Prostate gland (tissue), 2 donors: ENCODE measurements at regions not wholly inside any gene's neighbourhood (a gene's known extent, or its start where the extent isn't known, plus 50 kb on each side); places are given as distances from the start of the nearest gene placed in this dataset.
"Not testable (repeated sequence)": the region's sequence is repeated elsewhere in the genome, so short reads cannot be mapped to it uniquely, and the experiment has no call there.

ENCODE experiments used
- DNase-seq: peaks from one replicate; pipeline ENCODE4 v3.0.0-alpha.2; 2019; ENCODE audit warnings: low spot score
- H3K27ac ChIP-seq, 2 donors: fragments of 200-600 bp; sonication (generic); 2 replicates each; pipeline ENCODE4 v1.5.1; 2017 to 2019
- H3K27me3 ChIP-seq: fragments of 200-600 bp; sonication (generic); replicated peaks from 2 replicates; pipeline ENCODE4 v1.5.1; 2019; ENCODE audit not compliant: insufficient read depth
- H3K36me3 ChIP-seq, 2 donors: fragments of 200-600 bp; sonication (generic); 1 replicate in 1 of 2; 2 replicates in 1 of 2; pipeline versions ENCODE4 v1.5.1 to v1.8.1; 2017 to 2019
- H3K4me1 ChIP-seq: fragments of 200-600 bp; sonication (generic); replicated peaks from 2 replicates; pipeline ENCODE4 v1.5.1; 2019
- H3K4me3 ChIP-seq, 2 donors: fragments of 200-600 bp; sonication (generic); 2 replicates each; pipeline ENCODE4 v1.5.1; 2017 to 2019
- H3K9me3 ChIP-seq: fragments of 200-600 bp; sonication (generic); 2 replicates; pipeline ENCODE4 v1.5.1; 2017
- POLR2A ChIP-seq: fragments of 450-650 bp; IDR thresholded peaks from one replicate; pipeline ENCODE4 v1.6.1; 2016; ENCODE audit warnings: antibody characterized with exemption, mild to moderate bottlenecking
- POLR2AphosphoS5 ChIP-seq: sonication (generic); formaldehyde crosslinking; IDR thresholded peaks from one replicate; pipeline ENCODE4 v1.6.1; 2017; ENCODE audit warnings: antibody characterized with exemption
- WGBS: methylation state at CpG from one replicate; pipeline ENCODE4 v1.1.5; 2018; 5-methylcytosine and 5-hydroxymethylcytosine counted together
- intact Hi-C: fragments of 100-400 bp; cut with DNase I; formaldehyde crosslinking; loops from one replicate; pipeline ENCODE4 v1.14.2; 2022
- TF ChIP-seq, protein P1 (sequence below), 4 experiments: fragments of 200-600 bp in 2 of 4; fragments of 450-650 bp in 2 of 4; sonication (generic) in 2 of 4; IDR thresholded peaks; 1 replicate in 3 of 4; 2 replicates in 1 of 4; pipeline ENCODE4 v1.5.1; 2016 to 2019; ENCODE audit warnings: antibody characterized with exemption in 4 of 4, mild to moderate bottlenecking in 2 of 4, moderate library complexity in 2 of 4

DNA sequence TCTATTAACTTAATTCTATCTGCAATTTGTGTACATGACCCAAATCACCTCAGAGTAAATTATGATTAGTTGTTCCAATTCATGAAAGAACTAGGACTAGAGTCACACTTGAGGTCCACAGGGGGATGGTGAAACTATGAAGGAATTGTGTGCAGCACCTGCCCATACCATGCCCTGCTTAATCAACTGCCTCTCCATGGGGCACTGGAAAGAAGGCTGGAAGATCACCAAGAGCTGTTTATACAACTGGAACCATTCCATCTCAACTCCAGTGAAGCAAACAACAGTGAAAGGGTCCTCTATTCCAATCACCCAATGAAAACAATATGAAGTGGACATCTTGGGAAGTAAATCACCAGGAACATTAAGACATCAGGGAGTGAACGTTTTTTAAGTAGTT lies 98.7 kb upstream of the SEMA3D start:
- intact Hi-C loops = no loop called here
- H3K9me3 ChIP-seq = no peaks in the 10 kb centered on the region
- H3K36me3 ChIP-seq = no peaks in the 10 kb centered on the region
- no peaks in the 10 kb centered on the region for H3K27me3 ChIP-seq
- no peak for TF ChIP-seq POLR2A
- TF ChIP-seq, protein P1, sequence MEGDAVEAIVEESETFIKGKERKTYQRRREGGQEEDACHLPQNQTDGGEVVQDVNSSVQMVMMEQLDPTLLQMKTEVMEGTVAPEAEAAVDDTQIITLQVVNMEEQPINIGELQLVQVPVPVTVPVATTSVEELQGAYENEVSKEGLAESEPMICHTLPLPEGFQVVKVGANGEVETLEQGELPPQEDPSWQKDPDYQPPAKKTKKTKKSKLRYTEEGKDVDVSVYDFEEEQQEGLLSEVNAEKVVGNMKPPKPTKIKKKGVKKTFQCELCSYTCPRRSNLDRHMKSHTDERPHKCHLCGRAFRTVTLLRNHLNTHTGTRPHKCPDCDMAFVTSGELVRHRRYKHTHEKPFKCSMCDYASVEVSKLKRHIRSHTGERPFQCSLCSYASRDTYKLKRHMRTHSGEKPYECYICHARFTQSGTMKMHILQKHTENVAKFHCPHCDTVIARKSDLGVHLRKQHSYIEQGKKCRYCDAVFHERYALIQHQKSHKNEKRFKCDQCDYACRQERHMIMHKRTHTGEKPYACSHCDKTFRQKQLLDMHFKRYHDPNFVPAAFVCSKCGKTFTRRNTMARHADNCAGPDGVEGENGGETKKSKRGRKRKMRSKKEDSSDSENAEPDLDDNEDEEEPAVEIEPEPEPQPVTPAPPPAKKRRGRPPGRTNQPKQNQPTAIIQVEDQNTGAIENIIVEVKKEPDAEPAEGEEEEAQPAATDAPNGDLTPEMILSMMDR (IDR thresholded peaks at IDR 0.05) = no peak
- TF ChIP-seq POLR2AphosphoS5 = no peak
- no peak overlapping the region for H3K27ac ChIP-seq
- 50% methylated on average over 1 of the region's 1 CpG for WGBS
- no peaks in the 10 kb centered on the region for H3K4me1 ChIP-seq
- H3K4me3 ChIP-seq = no peak overlapping the region
- no peak for DNase-seq

DNA sequence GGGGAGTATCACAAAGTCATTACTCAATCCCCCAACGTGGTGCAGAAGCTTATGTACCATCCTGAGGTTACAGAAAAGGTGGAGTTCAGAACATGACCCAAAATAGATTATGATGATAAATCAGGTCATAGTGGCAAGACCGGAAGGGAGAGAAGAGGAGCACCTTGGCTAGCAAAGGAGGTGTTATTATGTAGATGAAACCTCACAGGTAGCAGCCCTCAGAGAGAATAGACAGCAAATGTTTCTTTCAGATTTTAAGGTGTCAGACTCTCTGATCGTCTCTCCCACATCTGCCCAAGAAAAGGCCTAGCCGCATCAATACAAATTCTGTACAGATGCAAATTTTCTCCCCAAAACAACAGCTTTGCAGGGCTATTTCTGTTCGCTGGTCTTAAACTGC lies 88.3 kb upstream of the SEMA3D start:
- no peaks in the 10 kb centered on the region for H3K9me3 ChIP-seq
- TF ChIP-seq, protein P1 (IDR thresholded peaks at IDR 0.05) = no peak
- no peak for TF ChIP-seq POLR2A
- no peak for TF ChIP-seq POLR2AphosphoS5
- no peak overlapping the region for H3K4me3 ChIP-seq
- no peaks in the 10 kb centered on the region for H3K4me1 ChIP-seq
- no peak for DNase-seq
- no peak overlapping the region for H3K27ac ChIP-seq
- no peaks in the 10 kb centered on the region for H3K27me3 ChIP-seq
- 84% methylated on average over 5 of the region's 5 CpGs for WGBS
- intact Hi-C loops = no loop called here
- H3K36me3 ChIP-seq = no peaks in the 10 kb centered on the region

DNA sequence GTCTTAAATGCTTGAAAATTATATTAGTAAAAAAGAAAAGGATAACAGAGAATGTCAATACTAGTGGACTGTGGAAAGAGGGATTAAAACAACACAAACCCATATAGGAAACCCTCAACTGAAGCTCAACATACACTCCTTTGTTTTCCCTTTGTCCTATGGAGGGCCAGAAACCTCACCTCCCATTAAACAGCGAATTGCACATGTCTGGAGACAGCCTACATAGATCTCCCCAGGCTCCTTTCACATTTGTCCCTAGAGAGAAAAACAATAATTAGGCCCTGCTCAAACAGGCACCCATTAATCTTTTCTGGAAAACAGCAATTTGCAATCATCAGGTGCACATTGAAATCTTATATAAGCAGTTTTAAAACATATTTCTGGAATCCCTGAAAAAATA lies 87.6 kb upstream of the SEMA3D start:
- WGBS = 65% methylated on average over 1 of the region's 1 CpG
- DNase-seq = no peak
- intact Hi-C loops = no loop called here
- H3K27me3 ChIP-seq = no peaks in the 10 kb centered on the region
- no peaks in the 10 kb centered on the region for H3K4me1 ChIP-seq
- H3K27ac ChIP-seq = no peak overlapping the region
- H3K36me3 ChIP-seq = no peaks in the 10 kb centered on the region
- TF ChIP-seq POLR2A = no peak
- TF ChIP-seq, protein P1 (IDR thresholded peaks at IDR 0.05) = no peak
- no peak for TF ChIP-seq POLR2AphosphoS5
- no peak overlapping the region for H3K4me3 ChIP-seq
- no peaks in the 10 kb centered on the region for H3K9me3 ChIP-seq

DNA sequence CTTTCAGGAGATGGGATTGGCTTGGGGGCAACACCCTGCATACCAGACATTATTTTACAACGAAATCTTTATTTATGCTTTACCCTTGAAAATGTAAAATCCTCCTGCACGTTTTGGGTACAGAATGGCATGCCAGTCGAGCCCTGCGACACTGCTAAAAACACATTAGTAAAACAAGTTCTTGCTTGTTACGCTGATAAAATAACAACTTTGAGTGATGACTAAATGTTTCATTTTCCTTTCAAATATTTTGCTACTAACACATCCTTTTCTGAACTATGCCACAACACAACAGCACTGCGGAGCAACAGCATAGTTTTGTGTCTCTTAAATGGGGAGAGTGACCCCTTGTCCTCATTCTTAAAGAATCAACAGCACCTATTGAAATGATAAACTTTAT lies 76.0 kb upstream of the SEMA3D start:
- Histone ChIP-seq H3K4me1 (no peaks in the 10 kb centered on the region), H3K4me3 (no peak overlapping the region), H3K27ac (no peak overlapping the region), H3K27me3 (no peaks in the 10 kb centered on the region), H3K36me3 (no peaks in the 10 kb centered on the region), H3K9me3 (no peaks in the 10 kb centered on the region)
- WGBS = 38% methylated on average over 6 of the region's 6 CpGs
- intact Hi-C loops = no loop called here
- TF ChIP-seq POLR2A (no peak), POLR2AphosphoS5 (no peak)
- TF ChIP-seq, protein P1 (IDR thresholded peaks at IDR 0.05) = no peak
- DNase-seq = no peak

DNA sequence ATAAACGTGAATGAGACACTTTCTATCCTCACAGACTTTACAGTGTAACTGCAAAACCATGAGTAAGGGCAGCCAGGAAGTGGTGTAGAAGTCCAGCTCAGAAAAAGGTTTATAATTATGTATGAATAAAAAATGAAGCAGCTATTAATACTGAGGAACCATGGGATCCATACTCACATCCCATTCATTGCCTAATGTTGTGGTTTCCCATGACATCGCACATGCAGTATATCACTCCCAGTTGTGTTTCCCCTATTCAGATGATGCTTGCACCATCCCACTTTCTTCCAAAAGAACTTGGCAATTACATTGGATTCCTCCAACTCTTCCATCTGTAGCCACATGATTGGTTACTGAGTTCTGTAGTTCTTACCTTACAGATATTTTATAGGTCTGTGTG lies 74.5 kb upstream of the SEMA3D start:
- Histone ChIP-seq H3K9me3 (no peaks in the 10 kb centered on the region), H3K4me1 (no peaks in the 10 kb centered on the region), H3K27me3 (no peaks in the 10 kb centered on the region), H3K4me3 (no peak overlapping the region), H3K36me3 (no peaks in the 10 kb centered on the region), H3K27ac (no peak overlapping the region)
- TF ChIP-seq, protein P1 (IDR thresholded peaks at IDR 0.05) = no peak
- DNase-seq = no peak
- intact Hi-C loops = no loop called here
- 91% methylated on average over 2 of the region's 2 CpGs for WGBS

DNA sequence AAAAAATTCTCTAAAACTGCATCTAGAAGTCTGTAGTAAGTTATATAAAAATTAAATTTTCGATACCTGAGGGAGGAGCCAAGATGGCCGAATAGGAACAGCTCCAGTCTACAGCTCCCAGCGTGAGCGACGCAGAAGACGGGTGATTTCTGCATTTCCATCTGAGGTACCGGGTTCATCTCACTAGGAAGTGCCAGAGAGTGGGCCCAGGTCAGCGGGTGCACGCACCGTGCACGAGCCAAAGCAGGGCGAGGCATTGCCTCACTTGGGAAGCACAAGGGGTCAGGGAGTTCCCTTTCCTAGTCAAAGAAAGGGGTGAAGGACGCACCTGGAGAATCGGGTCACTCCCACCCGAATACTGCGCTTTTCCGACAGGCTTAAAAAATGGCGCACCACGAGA lies 62.9 kb upstream of the SEMA3D start:
- H3K4me3 ChIP-seq, DNase-seq, intact Hi-C loops, H3K4me1 ChIP-seq, H3K36me3 ChIP-seq, H3K27ac ChIP-seq, H3K9me3 ChIP-seq, H3K27me3 ChIP-seq: not testable (repeated sequence)
- 97% methylated on average over 19 of the region's 19 CpGs for WGBS
